Activated CD8-positive, alpha-beta memory T cell treated with anti-CD3 and anti-CD28 coated beads, Interleukin-2, amount 50 U/mL, for 48 hours (primary cell): ENCODE measurements at regions not wholly inside any gene's neighbourhood (a gene's known extent, or its start where the extent isn't known, plus 50 kb on each side); places are given as distances from the start of the nearest gene placed in this dataset.

Experiments
- DNase-seq: peaks from one replicate; pipeline ENCODE4 v3.0.0-alpha.2; 2020

GRCh38 chr2:10964052-10964790 lies 52.5 kb downstream of the KCNF1 start:
- DNase-seq: no peak

GRCh38 chr2:10965241-10965843 lies 53.6 kb downstream of the KCNF1 start:
- DNase-seq: no peak

- DNase-seq: no peak
Observed at GRCh38 chr2:10966056-10966455, 54.3 kb downstream of the KCNF1 start.

- DNase-seq: no peak
Observed at GRCh38 chr2:10966741-10967140, 55.0 kb downstream of the KCNF1 start.

- no peak for DNase-seq
Observed at GRCh38 chr2:10968176-10968575, 56.4 kb downstream of the KCNF1 start.

- DNase-seq: no peak
Observed at GRCh38 chr2:10970666-10971065, 58.9 kb downstream of the KCNF1 start.

GRCh38 chr2:10971161-10971887 lies 59.6 kb downstream of the KCNF1 start:
- DNase-seq: no peak

- DNase-seq: no peak
Observed at GRCh38 chr2:10971888-10972260, 60.1 kb downstream of the KCNF1 start.

GRCh38 chr2:10972683-10973433 lies 61.1 kb downstream of the KCNF1 start:
- no peak for DNase-seq

GRCh38 chr2:10973766-10974165 lies 62.0 kb downstream of the KCNF1 start:
- DNase-seq: no peak

GRCh38 chr2:10977003-10977402 lies 65.3 kb downstream of the KCNF1 start:
- DNase-seq: no peak

GRCh38 chr2:10977621-10978020 lies 65.9 kb downstream of the KCNF1 start:
- no peak for DNase-seq

GRCh38 chr2:10978090-10978670 lies 66.4 kb downstream of the KCNF1 start:
- DNase-seq: no peak

GRCh38 chr2:10980071-10980470 lies 68.3 kb downstream of the KCNF1 start:
- no peak for DNase-seq

GRCh38 chr2:10980886-10981425 lies 69.2 kb downstream of the KCNF1 start:
- peak; percentile 33 for DNase-seq

- DNase-seq: no peak
Observed at GRCh38 chr2:10981451-10981850, 69.7 kb downstream of the KCNF1 start.

- DNase-seq: no peak
Observed at GRCh38 chr2:10981941-10982431, 70.3 kb downstream of the KCNF1 start.

GRCh38 chr2:10982931-10983701 lies 71.4 kb downstream of the KCNF1 start:
- DNase-seq: no peak

- DNase-seq: no peak
Observed at GRCh38 chr2:10983711-10984110, 72.0 kb downstream of the KCNF1 start.

GRCh38 chr2:10984418-10985135 lies 72.8 kb downstream of the KCNF1 start:
- DNase-seq: no peak

GRCh38 chr2:10985260-10985659 lies 73.5 kb downstream of the KCNF1 start:
- DNase-seq: no peak
